ENCODE measurements at regions not wholly inside any gene's neighbourhood (a gene's known extent, or its start where the extent isn't known, plus 50 kb on each side); places are given as distances from the start of the nearest gene placed in this dataset.

DNA sequence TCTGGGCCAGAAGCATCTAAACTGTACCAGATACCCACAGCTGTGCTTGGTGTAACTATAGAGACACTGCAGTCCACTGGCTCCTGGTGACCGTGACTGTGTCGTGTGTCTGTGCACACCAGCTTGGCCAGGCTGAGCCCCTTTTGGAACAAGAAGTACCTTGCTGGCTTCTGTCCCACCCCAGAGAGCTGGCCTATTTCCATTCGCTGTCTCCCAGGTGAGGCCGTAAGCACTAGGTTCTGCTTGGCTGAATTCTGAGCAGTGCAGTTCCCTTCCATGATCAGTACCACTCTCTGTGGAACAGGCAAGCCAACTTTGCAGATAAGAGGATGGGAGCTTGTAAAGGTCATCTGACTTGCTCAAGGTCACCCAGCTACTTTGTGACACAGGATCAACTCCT, 119.9 kb upstream of the DNAH14 start:
- TF ChIP-seq HDGF (IDR thresholded peaks at IDR 0.05; ENCODE audit: borderline replicate concordance) (no peak), FOXK2 (IDR thresholded peaks at IDR 0.05) (no peak), LEF1 (IDR thresholded peaks at IDR 0.05; ENCODE audit: borderline replicate concordance) (no peak)

All from HEK293T (cell line).